GM23338 (cell line): ENCODE measurements at regions not wholly inside any gene's neighbourhood (a gene's known extent, or its start where the extent isn't known, plus 50 kb on each side); places are given as distances from the start of the nearest gene placed in this dataset.

ENCODE experiments used
- ATAC-seq: fragments of 200-7000 bp; cut with Tn5 transposase; 3 replicates; pipeline ENCODE4 v1.9.1; 2020
- DNase-seq: peaks from one replicate; pipeline ENCODE4 v3.0.0-alpha.2; 2015; ENCODE audit warnings: low spot score
- H2AFZ ChIP-seq: fragments of 200-600 bp; sonication (generic); 2 replicates; pipeline ENCODE4 v1.8.0; 2016; ENCODE audit warnings: antibody characterized with exemption, mild to moderate bottlenecking, moderate library complexity
- H3F3A ChIP-seq: fragments of 200-600 bp; sonication (generic); replicated peaks from 2 replicates; pipeline ENCODE4 v1.8.0; 2017; ENCODE audit warnings: antibody characterized with exemption, mixed run types, low read depth
- H3K27ac ChIP-seq: fragments of 200-600 bp; sonication (generic); 2 replicates; pipeline ENCODE4 v1.6.1; 2016; ENCODE audit warnings: low read depth
- H3K27me3 ChIP-seq: fragments of 200-600 bp; sonication (generic); 2 replicates; pipeline ENCODE4 v1.8.0; 2016; ENCODE audit warnings: mild to moderate bottlenecking, mixed run types, moderate library complexity; ENCODE audit not compliant: insufficient read depth
- H3K36me3 ChIP-seq: fragments of 200-600 bp; sonication (generic); 2 replicates; pipeline ENCODE4 v1.8.0; 2016; ENCODE audit warnings: mild to moderate bottlenecking; ENCODE audit not compliant: insufficient read depth
- H3K4me1 ChIP-seq: fragments of 200-600 bp; sonication (generic); 2 replicates; pipeline ENCODE4 v1.8.0; 2016; ENCODE audit warnings: mild to moderate bottlenecking, moderate library complexity; ENCODE audit not compliant: insufficient read depth
- H3K4me2 ChIP-seq: fragments of 200-600 bp; sonication (generic); 2 replicates; pipeline ENCODE4 v1.7.1; 2017; ENCODE audit warnings: mixed run types
- H3K4me3 ChIP-seq: fragments of 200-600 bp; sonication (generic); 2 replicates; pipeline ENCODE4 v1.6.1; 2016; ENCODE audit warnings: mixed run types
- H3K79me2 ChIP-seq: fragments of 200-600 bp; sonication (generic); replicated peaks from 2 replicates; pipeline ENCODE4 v1.8.0; 2017; ENCODE audit warnings: mild to moderate bottlenecking; ENCODE audit not compliant: insufficient read depth
- H3K9me2 ChIP-seq: fragments of 200-600 bp; sonication (generic); 2 replicates; pipeline ENCODE4 v1.8.0; 2017; ENCODE audit not compliant: insufficient read depth
- H4K20me1 ChIP-seq: fragments of 200-600 bp; sonication (generic); replicated peaks from 2 replicates; pipeline ENCODE4 v1.8.0; 2017; ENCODE audit warnings: mild to moderate bottlenecking; ENCODE audit not compliant: insufficient read depth
- H3K27ac Mint-ChIP-seq: 2 replicates; pipeline ENCODE4 v1.8.0; 2020; ENCODE audit warnings: inconsistent platforms, mild to moderate bottlenecking, moderate library complexity, mixed read lengths
- H3K27me3 Mint-ChIP-seq: 3 replicates; pipeline ENCODE4 v1.8.0; 2022; ENCODE audit warnings: low read depth, mild to moderate bottlenecking, moderate library complexity, mixed read lengths, inconsistent platforms; ENCODE audit not compliant: insufficient read depth, poor library complexity
- H3K36me3 Mint-ChIP-seq: 3 replicates; pipeline ENCODE4 v1.8.0; 2021; ENCODE audit warnings: low read depth, mild to moderate bottlenecking, inconsistent platforms, moderate library complexity, mixed read lengths
- H3K4me1 Mint-ChIP-seq: 3 replicates; pipeline ENCODE4 v1.8.0; 2020; ENCODE audit warnings: mild to moderate bottlenecking, inconsistent platforms, mixed read lengths
- H3K4me3 Mint-ChIP-seq: 3 replicates; pipeline ENCODE4 v1.8.0; 2021; ENCODE audit warnings: moderate library complexity, mild to moderate bottlenecking, inconsistent platforms, mixed read lengths
- H3K9me3 Mint-ChIP-seq: 3 replicates; pipeline ENCODE4 v1.8.0; 2020; ENCODE audit warnings: moderate library complexity, mild to moderate bottlenecking, inconsistent platforms, mixed read lengths
- ETS1 ChIP-seq: IDR thresholded peaks from 2 replicates; pipeline ENCODE4 v1.6.1; 2016; ENCODE audit warnings: antibody characterized with exemption
- EZH2 ChIP-seq: fragments of 200-600 bp; sonication (generic); IDR thresholded peaks from one replicate; pipeline ENCODE4 v1.8.0; 2017; ENCODE audit warnings: antibody characterized with exemption, mild to moderate bottlenecking, low read depth; ENCODE audit not compliant: unreplicated experiment
- EZH2phosphoT487 ChIP-seq: fragments of 200-600 bp; sonication (generic); IDR thresholded peaks from one replicate; pipeline ENCODE4 v1.8.1; 2018; ENCODE audit warnings: antibody characterized with exemption; ENCODE audit not compliant: unreplicated experiment
- JUNB ChIP-seq: IDR thresholded peaks from one replicate; pipeline ENCODE4 v1.6.1; 2016; ENCODE audit warnings: antibody characterized with exemption; ENCODE audit not compliant: unreplicated experiment
- NANOG ChIP-seq: IDR thresholded peaks from 2 replicates; pipeline ENCODE4 v1.6.1; 2016; ENCODE audit warnings: antibody characterized with exemption, borderline replicate concordance
- POLR2AphosphoS5 ChIP-seq: IDR thresholded peaks from 2 replicates; pipeline ENCODE4 v1.6.1; 2016; ENCODE audit warnings: antibody characterized with exemption, low read depth
- REST ChIP-seq: IDR thresholded peaks from one replicate; pipeline ENCODE4 v1.6.1; 2018; ENCODE audit warnings: antibody characterized with exemption; ENCODE audit not compliant: unreplicated experiment
- ZNF331 ChIP-seq: fragments of 250-450 bp; sonication (Bioruptor Pico); IDR thresholded peaks from 2 replicates; pipeline ENCODE4 v1.5.0; 2020; ENCODE audit warnings: low read depth, mild to moderate bottlenecking, moderate library complexity
- ZNF462 ChIP-seq: fragments of 250-450 bp; sonication (Bioruptor Pico); IDR thresholded peaks from 2 replicates; pipeline ENCODE4 v1.5.0; 2020; ENCODE audit warnings: mild to moderate bottlenecking, moderate library complexity

- TF ChIP-seq ZNF462 (CRISPR knock-in tag) (no peak), ZNF331 (CRISPR knock-in tag) (no peak), REST (no peak), EZH2phosphoT487 (no peak), JUNB (no peak)
These were observed 711.1 kb downstream of the EPHA7 start (continued) for GRCh38 chr6:92708270-92708669.

- no peaks in the 10 kb centered on the region for H3K27me3 Mint-ChIP-seq
- Histone ChIP-seq H3K4me2 (no peak overlapping the region), H3K79me2 (no peaks in the 10 kb centered on the region; the same call in 1 of the 2 replicates), H3K27ac (no peak overlapping the region), H3K4me1 (no peaks in the 10 kb centered on the region), H3K9me2 (no peaks in the 10 kb centered on the region), H3K4me3 (no peak overlapping the region), H3K27me3 (no peaks in the 10 kb centered on the region), H2AFZ (no peak overlapping the region), H4K20me1 (no peaks in the 10 kb centered on the region), H3K36me3 (no peaks in the 10 kb centered on the region), H3F3A (no peaks in the 10 kb centered on the region)
- no peak overlapping the region for H3K27ac Mint-ChIP-seq
- H3K4me1 Mint-ChIP-seq: no peaks in the 10 kb centered on the region
- H3K36me3 Mint-ChIP-seq: no peaks in the 10 kb centered on the region
- no peak overlapping the region for H3K4me3 Mint-ChIP-seq
- no peak for ATAC-seq
- no peaks in the 10 kb centered on the region for H3K9me3 Mint-ChIP-seq
- no peak for DNase-seq
- TF ChIP-seq ETS1 (no peak), POLR2AphosphoS5 (no peak), EZH2 (no peak), REST (no peak), NANOG (no peak)
These were observed 712.4 kb downstream of the EPHA7 start for GRCh38 chr6:92706976-92707375.
